HepG2 (cell line): ENCODE measurements at regions not wholly inside any gene's neighbourhood (a gene's known extent, or its start where the extent isn't known, plus 50 kb on each side); places are given as distances from the start of the nearest gene placed in this dataset.

Experiments
- ATAC-seq: fragments of 200-7000 bp; cut with Tn5 transposase; 3 replicates; pipeline ENCODE4 v1.9.1; 2020; ENCODE audit warnings: mild to moderate bottlenecking, moderate library complexity
- BruUV-seq: library from RNA; stranded (reverse); fragments of 400-500 nt; replicated peaks from 2 replicates; lab custom pipeline; 2021; lab: Mats Ljungman, UMichigan
- CTCF ChIA-PET: fragments of 300-600 bp; formaldehyde crosslinking; extraction: SDS; loops from one replicate; lab custom pipeline; 2021; ENCODE audit warnings: low total read pairs, inconsistent platforms, low intra/inter-chr PET ratio; lab: Yijun Ruan, JAX
- POLR2A ChIA-PET: fragments of 350-600 bp; sonication (Branson Sonifier 250); formaldehyde crosslinking; loops from one replicate; lab custom pipeline; 2020; ENCODE audit warnings: antibody characterized with exemption, inconsistent platforms; lab: Yijun Ruan, JAX
- DNase-seq: peaks from one replicate; pipeline ENCODE4 v3.0.0-alpha.2; 2015; ENCODE audit warnings: low spot score
- FAIRE-seq: peaks from 3 replicates; lab custom pipeline; 2011; peaks lifted over from hg19 to GRCh38; lab: Jason Lieb, UNC
- H2AFZ ChIP-seq: one replicate; pipeline ENCODE4 v1.6.1; 2011; ENCODE audit warnings: low read length, inconsistent platforms
- H3K27ac ChIP-seq: fragments of 300-600 bp; 3 replicates; pipeline ENCODE4 v1.8.0; 2011; ENCODE audit warnings: mixed run types, mild to moderate bottlenecking, mixed read lengths, low read length, inconsistent platforms; ENCODE audit not compliant: insufficient read depth; ENCODE audit errors: extremely low read length
- H3K27me3 ChIP-seq, 2 experiments: fragments of 200-600 bp in 1 of 2; 2 replicates in 1 of 2; 3 replicates in 1 of 2; pipeline versions ENCODE4 v1.6.0 to v1.8.0; 2011; ENCODE audit warnings: low read length in 2 of 2, mild to moderate bottlenecking in 2 of 2, moderate library complexity in 2 of 2, inconsistent platforms in 1 of 2; ENCODE audit not compliant: insufficient read depth in 2 of 2, control insufficient read depth in 1 of 2
- H3K36me3 ChIP-seq, 2 experiments: fragments of 200-600 bp in 1 of 2; replicated peaks in 1 of 2; 2 replicates in 1 of 2; 3 replicates in 1 of 2; pipeline versions ENCODE4 v1.5.1 to v1.8.0; 2011; ENCODE audit warnings: low read length in 2 of 2, inconsistent platforms in 1 of 2; ENCODE audit not compliant: insufficient read depth in 2 of 2, control insufficient read depth in 1 of 2
- H3K4me1 ChIP-seq: 2 replicates; pipeline ENCODE4 v1.5.1; 2012; ENCODE audit warnings: low read length, inconsistent platforms; ENCODE audit not compliant: insufficient read depth
- H3K4me2 ChIP-seq: 2 replicates; pipeline ENCODE4 v1.6.0; 2011; ENCODE audit warnings: low read depth, low read length, inconsistent platforms
- H3K4me3 ChIP-seq, 3 experiments: fragments of 200-600 bp in 1 of 3; sonication (generic), shearing (Covaris generic) in 1 of 3; replicated peaks in 1 of 3; 2 replicates each; pipeline ENCODE4 v1.5.1; 2011 to 2016; ENCODE audit warnings: low read length in 3 of 3, inconsistent platforms in 2 of 3, low read depth in 2 of 3, mild to moderate bottlenecking in 2 of 3, control low read depth in 1 of 3, mixed read lengths in 1 of 3; ENCODE audit not compliant: insufficient read depth in 1 of 3
- H3K79me2 ChIP-seq: one replicate; pipeline ENCODE4 v1.6.1; 2011; ENCODE audit warnings: low read length, inconsistent platforms; ENCODE audit not compliant: insufficient read depth
- H3K9ac ChIP-seq: 2 replicates; pipeline ENCODE4 v1.6.0; 2011; ENCODE audit warnings: mild to moderate bottlenecking, low read depth, low read length, inconsistent platforms; ENCODE audit not compliant: insufficient read depth
- H3K9me3 ChIP-seq: 2 replicates; pipeline ENCODE4 v1.5.1; 2012; ENCODE audit warnings: mild to moderate bottlenecking, low read length
- H4K20me1 ChIP-seq: 2 replicates; pipeline ENCODE4 v1.6.0; 2011; ENCODE audit warnings: inconsistent platforms, mild to moderate bottlenecking, low read length, moderate library complexity; ENCODE audit not compliant: insufficient read depth
- CHD2 ChIP-seq: IDR thresholded peaks from 2 replicates; pipeline ENCODE4 v1.6.1; 2011; ENCODE audit warnings: low read depth, low read length, improper control_type of control experiment
- FOXC1 ChIP-seq: sonication (generic); formaldehyde crosslinking; IDR thresholded peaks from 2 replicates; pipeline ENCODE4 v1.8.0; 2022; ENCODE audit warnings: mild to moderate bottlenecking, missing genetic modification reagents, borderline replicate concordance
- KMT2B ChIP-seq: IDR thresholded peaks from 2 replicates; pipeline ENCODE4 v1.6.1; 2016; ENCODE audit warnings: missing genetic modification reagents, missing compliant biosample characterization
- MIER3 ChIP-seq: IDR thresholded peaks from 2 replicates; pipeline ENCODE4 v1.6.1; 2016; ENCODE audit warnings: missing compliant biosample characterization, borderline replicate concordance
- TEF ChIP-seq: sonication (generic); formaldehyde crosslinking; IDR thresholded peaks from 2 replicates; pipeline ENCODE4 v1.5.0; 2020; ENCODE audit warnings: missing genetic modification reagents
- TOPORS ChIP-seq: sonication (generic); formaldehyde crosslinking; IDR thresholded peaks from 2 replicates; pipeline ENCODE4 v1.8.0; 2023; ENCODE audit warnings: mild to moderate bottlenecking, missing genetic modification reagents
- ZBTB20 ChIP-seq: sonication (generic); formaldehyde crosslinking; IDR thresholded peaks from 2 replicates; pipeline ENCODE4 v1.8.1; 2023; ENCODE audit warnings: missing genetic modification reagents, low read depth, mild to moderate bottlenecking, borderline replicate concordance
- ZNF333 ChIP-seq: sonication (generic); formaldehyde crosslinking; IDR thresholded peaks from 2 replicates; pipeline ENCODE4 v1.4.0; 2020; ENCODE audit warnings: mild to moderate bottlenecking, missing genetic modification reagents, borderline replicate concordance
- ZNF770 ChIP-seq: sonication (generic); formaldehyde crosslinking; IDR thresholded peaks from 2 replicates; pipeline ENCODE4 v1.5.0; 2020; ENCODE audit warnings: mild to moderate bottlenecking, missing genetic modification reagents
- ZNF891 ChIP-seq: sonication (generic); formaldehyde crosslinking; IDR thresholded peaks from 2 replicates; pipeline ENCODE4 v1.5.0; 2020; ENCODE audit warnings: mild to moderate bottlenecking, missing genetic modification reagents
- WGBS: methylation state at CpG from one replicate; pipeline ENCODE4 v1.1.6; 2017; ENCODE audit warnings: low lambda C conversion rate; 5-methylcytosine and 5-hydroxymethylcytosine counted together
- in situ Hi-C: cut with HindIII; loops from 2 replicates; pipeline ENCODE4 v1.10.0; 2017; ENCODE audit warnings: low pct_unique_long_range_greater_than_20kb; ENCODE audit not compliant: extremely low pct_ligation_motif_present
- intact Hi-C: fragments of 100-400 bp; cut with micrococcal nuclease; formaldehyde crosslinking; loops from one replicate; pipeline ENCODE4 v1.10.0; 2022; ENCODE audit not compliant: unreplicated experiment
- TF ChIP-seq, protein P1 (sequence below): sonication (generic); formaldehyde crosslinking; IDR thresholded peaks from 2 replicates; pipeline ENCODE4 v1.4.0; 2020; ENCODE audit warnings: mild to moderate bottlenecking, missing genetic modification reagents
- TF ChIP-seq, protein P2 (sequence below): sonication (generic); formaldehyde crosslinking; IDR thresholded peaks from 2 replicates; pipeline ENCODE4 v1.4.0; 2020; ENCODE audit warnings: missing genetic modification reagents

DNA sequence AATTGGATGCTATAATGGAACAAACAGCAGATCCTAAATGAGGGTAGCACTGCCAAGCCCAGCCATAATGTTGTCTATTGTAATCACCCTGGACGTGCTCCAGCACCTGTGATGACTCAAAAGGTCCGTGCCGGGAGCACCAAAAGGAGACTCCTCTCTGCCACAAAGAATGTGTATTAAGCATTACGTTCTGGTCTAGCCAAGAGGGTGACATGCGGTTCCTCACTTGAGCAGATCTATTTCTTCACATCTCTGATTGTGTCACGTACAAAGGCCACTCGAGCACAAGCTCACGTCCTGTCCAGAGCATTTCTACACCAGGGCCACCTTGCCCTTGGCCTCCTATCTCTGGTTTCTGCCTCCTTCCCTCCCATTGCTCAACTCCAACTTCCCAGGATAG, 219.9 kb upstream of the IRS2 start (continued):
- TF ChIP-seq, protein P1, sequence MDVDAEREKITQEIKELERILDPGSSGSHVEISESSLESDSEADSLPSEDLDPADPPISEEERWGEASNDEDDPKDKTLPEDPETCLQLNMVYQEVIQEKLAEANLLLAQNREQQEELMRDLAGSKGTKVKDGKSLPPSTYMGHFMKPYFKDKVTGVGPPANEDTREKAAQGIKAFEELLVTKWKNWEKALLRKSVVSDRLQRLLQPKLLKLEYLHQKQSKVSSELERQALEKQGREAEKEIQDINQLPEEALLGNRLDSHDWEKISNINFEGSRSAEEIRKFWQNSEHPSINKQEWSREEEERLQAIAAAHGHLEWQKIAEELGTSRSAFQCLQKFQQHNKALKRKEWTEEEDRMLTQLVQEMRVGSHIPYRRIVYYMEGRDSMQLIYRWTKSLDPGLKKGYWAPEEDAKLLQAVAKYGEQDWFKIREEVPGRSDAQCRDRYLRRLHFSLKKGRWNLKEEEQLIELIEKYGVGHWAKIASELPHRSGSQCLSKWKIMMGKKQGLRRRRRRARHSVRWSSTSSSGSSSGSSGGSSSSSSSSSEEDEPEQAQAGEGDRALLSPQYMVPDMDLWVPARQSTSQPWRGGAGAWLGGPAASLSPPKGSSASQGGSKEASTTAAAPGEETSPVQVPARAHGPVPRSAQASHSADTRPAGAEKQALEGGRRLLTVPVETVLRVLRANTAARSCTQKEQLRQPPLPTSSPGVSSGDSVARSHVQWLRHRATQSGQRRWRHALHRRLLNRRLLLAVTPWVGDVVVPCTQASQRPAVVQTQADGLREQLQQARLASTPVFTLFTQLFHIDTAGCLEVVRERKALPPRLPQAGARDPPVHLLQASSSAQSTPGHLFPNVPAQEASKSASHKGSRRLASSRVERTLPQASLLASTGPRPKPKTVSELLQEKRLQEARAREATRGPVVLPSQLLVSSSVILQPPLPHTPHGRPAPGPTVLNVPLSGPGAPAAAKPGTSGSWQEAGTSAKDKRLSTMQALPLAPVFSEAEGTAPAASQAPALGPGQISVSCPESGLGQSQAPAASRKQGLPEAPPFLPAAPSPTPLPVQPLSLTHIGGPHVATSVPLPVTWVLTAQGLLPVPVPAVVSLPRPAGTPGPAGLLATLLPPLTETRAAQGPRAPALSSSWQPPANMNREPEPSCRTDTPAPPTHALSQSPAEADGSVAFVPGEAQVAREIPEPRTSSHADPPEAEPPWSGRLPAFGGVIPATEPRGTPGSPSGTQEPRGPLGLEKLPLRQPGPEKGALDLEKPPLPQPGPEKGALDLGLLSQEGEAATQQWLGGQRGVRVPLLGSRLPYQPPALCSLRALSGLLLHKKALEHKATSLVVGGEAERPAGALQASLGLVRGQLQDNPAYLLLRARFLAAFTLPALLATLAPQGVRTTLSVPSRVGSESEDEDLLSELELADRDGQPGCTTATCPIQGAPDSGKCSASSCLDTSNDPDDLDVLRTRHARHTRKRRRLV (CRISPR knock-in tag), result no peak

- no peak for ATAC-seq
- no peaks in the 10 kb centered on the region for H3K9me3 ChIP-seq
- no peak overlapping the region for H2AFZ ChIP-seq
- no TSS peak for BruUV-seq
- POLR2A ChIA-PET, result no interaction called here
- H3K36me3 ChIP-seq, result no peaks in the 10 kb centered on the region
- H4K20me1 ChIP-seq, result no peaks in the 10 kb centered on the region
- no peak overlapping the region for H3K27ac ChIP-seq
- DNase-seq, result no peak
- H3K9ac ChIP-seq, result no peak overlapping the region
- H3K79me2 ChIP-seq, result no peaks in the 10 kb centered on the region
- CTCF ChIA-PET, result no interaction called here
- 21% methylated on average over 2 of the region's 2 CpGs for WGBS
- intact Hi-C loops (no loop called here), in situ Hi-C loops (no loop called here)
- H3K27me3 ChIP-seq, result no peaks in the 10 kb centered on the region; a peak in 1 of 5 replicates
- no peak overlapping the region for H3K4me2 ChIP-seq
- H3K4me3 ChIP-seq, result no peak overlapping the region
- no peak for FAIRE-seq
- H3K4me1 ChIP-seq, result no peaks in the 10 kb centered on the region
- no peak for TF ChIP-seq ZNF770 (CRISPR knock-in tag)
- TF ChIP-seq MIER3 (CRISPR knock-in tag), result no peak
- no peak for TF ChIP-seq ZNF891 (CRISPR knock-in tag)
- TF ChIP-seq FOXC1 (CRISPR knock-in tag), result no peak
- TF ChIP-seq KMT2B (CRISPR knock-in tag), result no peak
- no peak for TF ChIP-seq ZBTB20 (CRISPR knock-in tag)
- TF ChIP-seq CHD2, result no peak
- TF ChIP-seq, protein P2, sequence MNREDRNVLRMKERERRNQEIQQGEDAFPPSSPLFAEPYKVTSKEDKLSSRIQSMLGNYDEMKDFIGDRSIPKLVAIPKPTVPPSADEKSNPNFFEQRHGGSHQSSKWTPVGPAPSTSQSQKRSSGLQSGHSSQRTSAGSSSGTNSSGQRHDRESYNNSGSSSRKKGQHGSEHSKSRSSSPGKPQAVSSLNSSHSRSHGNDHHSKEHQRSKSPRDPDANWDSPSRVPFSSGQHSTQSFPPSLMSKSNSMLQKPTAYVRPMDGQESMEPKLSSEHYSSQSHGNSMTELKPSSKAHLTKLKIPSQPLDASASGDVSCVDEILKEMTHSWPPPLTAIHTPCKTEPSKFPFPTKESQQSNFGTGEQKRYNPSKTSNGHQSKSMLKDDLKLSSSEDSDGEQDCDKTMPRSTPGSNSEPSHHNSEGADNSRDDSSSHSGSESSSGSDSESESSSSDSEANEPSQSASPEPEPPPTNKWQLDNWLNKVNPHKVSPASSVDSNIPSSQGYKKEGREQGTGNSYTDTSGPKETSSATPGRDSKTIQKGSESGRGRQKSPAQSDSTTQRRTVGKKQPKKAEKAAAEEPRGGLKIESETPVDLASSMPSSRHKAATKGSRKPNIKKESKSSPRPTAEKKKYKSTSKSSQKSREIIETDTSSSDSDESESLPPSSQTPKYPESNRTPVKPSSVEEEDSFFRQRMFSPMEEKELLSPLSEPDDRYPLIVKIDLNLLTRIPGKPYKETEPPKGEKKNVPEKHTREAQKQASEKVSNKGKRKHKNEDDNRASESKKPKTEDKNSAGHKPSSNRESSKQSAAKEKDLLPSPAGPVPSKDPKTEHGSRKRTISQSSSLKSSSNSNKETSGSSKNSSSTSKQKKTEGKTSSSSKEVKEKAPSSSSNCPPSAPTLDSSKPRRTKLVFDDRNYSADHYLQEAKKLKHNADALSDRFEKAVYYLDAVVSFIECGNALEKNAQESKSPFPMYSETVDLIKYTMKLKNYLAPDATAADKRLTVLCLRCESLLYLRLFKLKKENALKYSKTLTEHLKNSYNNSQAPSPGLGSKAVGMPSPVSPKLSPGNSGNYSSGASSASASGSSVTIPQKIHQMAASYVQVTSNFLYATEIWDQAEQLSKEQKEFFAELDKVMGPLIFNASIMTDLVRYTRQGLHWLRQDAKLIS (CRISPR knock-in tag), result no peak
- no peak for TF ChIP-seq TOPORS (CRISPR knock-in tag)
- no peak for TF ChIP-seq TEF (CRISPR knock-in tag)
- TF ChIP-seq ZNF333, result no peak
Observed at GRCh38 chr13:110005563-110005962, 219.2 kb upstream of the IRS2 start.
